ENCODE measurements at regions not wholly inside any gene's neighbourhood (a gene's known extent, or its start where the extent isn't known, plus 50 kb on each side); places are given as distances from the start of the nearest gene placed in this dataset.

DNA sequence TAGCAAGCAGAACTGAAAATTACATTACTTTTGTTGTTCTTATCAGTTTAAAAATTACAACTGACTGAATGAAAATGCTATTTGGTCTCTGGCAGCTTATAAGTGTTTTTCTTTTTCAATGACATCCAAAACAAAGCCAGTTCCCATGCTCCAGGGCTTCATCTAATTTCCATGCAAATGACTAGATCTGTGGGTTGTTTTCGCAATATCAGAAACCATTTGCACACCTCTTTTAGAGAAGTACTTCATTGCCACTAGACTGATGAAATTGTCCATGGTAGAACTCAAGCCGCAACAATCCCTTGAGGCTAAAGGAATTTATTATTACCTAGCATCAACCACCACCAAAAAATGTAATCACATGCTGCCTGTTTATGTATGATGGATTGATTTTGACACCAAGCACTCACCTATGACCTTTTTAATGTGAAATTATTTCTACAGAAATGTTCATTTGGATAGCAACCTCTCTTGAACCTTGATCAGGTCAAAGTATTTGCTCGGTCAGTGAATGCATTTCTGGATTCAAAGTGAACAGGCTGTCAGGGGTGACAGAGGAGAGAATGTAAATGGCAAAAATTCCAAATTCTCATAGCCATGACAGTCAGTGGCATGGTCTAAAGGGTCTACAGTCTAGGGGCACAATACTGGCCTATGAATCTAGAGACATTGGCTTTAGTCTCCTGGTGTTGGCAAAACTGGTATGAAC is 769.3 kb downstream of the SORCS1 start:
- no peak overlapping the region for H3K14ac ChIP-seq (replicated peaks; ENCODE audit: low read depth, low read length)
- no peak overlapping the region for H2AK5ac ChIP-seq (ENCODE audit: low read depth, low read length)
- H4K8ac ChIP-seq (ENCODE audit: low read depth in 2 of 2, low read length in 2 of 2), result no peak overlapping the region
- no peak overlapping the region for H2BK20ac ChIP-seq (ENCODE audit: low read depth, low read length)
- DNase-seq (no peak), ATAC-seq (ENCODE audit: low read depth) (no peak)
- no peak overlapping the region for H3K18ac ChIP-seq (ENCODE audit: low read depth, low read length)
- H4K20me1 ChIP-seq (ENCODE audit: insufficient read depth, low read length), result no peaks in the 10 kb centered on the region
- no peak overlapping the region for H2BK5ac ChIP-seq (ENCODE audit: low read depth, low read length, poor library complexity, severe bottlenecking)
- no peak overlapping the region for H3K27ac ChIP-seq (ENCODE audit: insufficient read depth, low read length)
- WGBS, 2 experiments (ENCODE audit: extremely low coverage in 2 of 2, insufficient read length in 1 of 2), result no CpG with 5 or more reads among the region's 3 CpGs
- H4K91ac ChIP-seq (ENCODE audit: insufficient read depth, low read depth, low read length), result no peak overlapping the region
- ChIA-PET CTCF (no interaction called here), POLR2A (ENCODE audit: unreplicated experiment) (no interaction called here)
- no peak overlapping the region for H3K4me2 ChIP-seq (ENCODE audit: low read depth, low read length)
- H3K36me3 ChIP-seq (ENCODE audit: control insufficient read depth, insufficient read depth, low read length), result no peaks in the 10 kb centered on the region
- no peak overlapping the region for H3K23ac ChIP-seq (ENCODE audit: low read depth, low read length)
- dilution Hi-C loops (cut with HindIII; ENCODE audit: low sequenced_read_pairs, unreplicated experiment) (no loop called here), in situ Hi-C loops (cut with MboI; ENCODE audit: low sequenced_read_pairs) (no loop called here), intact Hi-C loops (cut with micrococcal nuclease) (no loop called here)
- H3K4me3 ChIP-seq (ENCODE audit: insufficient read depth, low read depth, low read length), result no peak overlapping the region
- H3K9me1 ChIP-seq (ENCODE audit: insufficient read depth, low read length), result no peaks in the 10 kb centered on the region
- H2BK120ac ChIP-seq (ENCODE audit: low read depth, low read length), result no peak overlapping the region
- H2BK15ac ChIP-seq (ENCODE audit: low read depth, low read length), result no peak overlapping the region
- no peak for TF ChIP-seq CHD1 (IDR thresholded peaks at IDR 0.05; ENCODE audit: low read depth, low read length)
- TF ChIP-seq NFE2L2 (IDR thresholded peaks at IDR 0.05; ENCODE audit: low read depth, low read length), result no peak
- no peak for TF ChIP-seq MAZ (IDR thresholded peaks at IDR 0.05; ENCODE audit: borderline replicate concordance, low read depth, low read length)
- TF ChIP-seq RAD21 (IDR thresholded peaks at IDR 0.05; ENCODE audit: low read length), result no peak
- no peak for TF ChIP-seq FOS (IDR thresholded peaks at IDR 0.05; ENCODE audit: low read depth, low read length)
- TF ChIP-seq, protein P1, sequence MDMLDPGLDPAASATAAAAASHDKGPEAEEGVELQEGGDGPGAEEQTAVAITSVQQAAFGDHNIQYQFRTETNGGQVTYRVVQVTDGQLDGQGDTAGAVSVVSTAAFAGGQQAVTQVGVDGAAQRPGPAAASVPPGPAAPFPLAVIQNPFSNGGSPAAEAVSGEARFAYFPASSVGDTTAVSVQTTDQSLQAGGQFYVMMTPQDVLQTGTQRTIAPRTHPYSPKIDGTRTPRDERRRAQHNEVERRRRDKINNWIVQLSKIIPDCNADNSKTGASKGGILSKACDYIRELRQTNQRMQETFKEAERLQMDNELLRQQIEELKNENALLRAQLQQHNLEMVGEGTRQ (IDR thresholded peaks at IDR 0.05; ENCODE audit: low read depth, low read length), result no peak
- TF ChIP-seq, protein P2, sequence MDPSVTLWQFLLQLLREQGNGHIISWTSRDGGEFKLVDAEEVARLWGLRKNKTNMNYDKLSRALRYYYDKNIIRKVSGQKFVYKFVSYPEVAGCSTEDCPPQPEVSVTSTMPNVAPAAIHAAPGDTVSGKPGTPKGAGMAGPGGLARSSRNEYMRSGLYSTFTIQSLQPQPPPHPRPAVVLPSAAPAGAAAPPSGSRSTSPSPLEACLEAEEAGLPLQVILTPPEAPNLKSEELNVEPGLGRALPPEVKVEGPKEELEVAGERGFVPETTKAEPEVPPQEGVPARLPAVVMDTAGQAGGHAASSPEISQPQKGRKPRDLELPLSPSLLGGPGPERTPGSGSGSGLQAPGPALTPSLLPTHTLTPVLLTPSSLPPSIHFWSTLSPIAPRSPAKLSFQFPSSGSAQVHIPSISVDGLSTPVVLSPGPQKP (IDR thresholded peaks at IDR 0.05; ENCODE audit: borderline replicate concordance, low read depth, low read length), result no peak
- H3K9ac ChIP-seq (ENCODE audit: low read depth, low read length), result no peak overlapping the region
- no peak overlapping the region for H3K4ac ChIP-seq (ENCODE audit: low read depth, low read length)
- H3K27me3 ChIP-seq (ENCODE audit: control insufficient read depth, insufficient read depth, low read length), result no peaks in the 10 kb centered on the region
- no peak overlapping the region for H2AFZ ChIP-seq (replicated peaks; ENCODE audit: low read length, poor library complexity)
- no peak overlapping the region for H4K5ac ChIP-seq (ENCODE audit: low read depth, low read length)
- no peaks in the 10 kb centered on the region for H3K9me3 ChIP-seq (ENCODE audit: control insufficient read depth, insufficient read depth, low read length)
- BruUV-seq (replicated peaks), result no TSS peak
- no peak overlapping the region for H3K56ac ChIP-seq (ENCODE audit: extremely low read depth, insufficient read depth, low read length)
- no peaks in the 10 kb centered on the region for H3K79me1 ChIP-seq (ENCODE audit: low read depth in 1 of 2, low read length in 2 of 2)
- no peak overlapping the region for H2AK9ac ChIP-seq (replicated peaks; ENCODE audit: low read depth, low read length, poor library complexity)
- no peaks in the 10 kb centered on the region for H3K4me1 ChIP-seq (ENCODE audit: control insufficient read depth, insufficient read depth, low read length)
